ENCODE measurements at regions not wholly inside any gene's neighbourhood (a gene's known extent, or its start where the extent isn't known, plus 50 kb on each side); places are given as distances from the start of the nearest gene placed in this dataset.
"Not testable (repeated sequence)": the region's sequence is repeated elsewhere in the genome, so short reads cannot be mapped to it uniquely, and the experiment has no call there.

DNA sequence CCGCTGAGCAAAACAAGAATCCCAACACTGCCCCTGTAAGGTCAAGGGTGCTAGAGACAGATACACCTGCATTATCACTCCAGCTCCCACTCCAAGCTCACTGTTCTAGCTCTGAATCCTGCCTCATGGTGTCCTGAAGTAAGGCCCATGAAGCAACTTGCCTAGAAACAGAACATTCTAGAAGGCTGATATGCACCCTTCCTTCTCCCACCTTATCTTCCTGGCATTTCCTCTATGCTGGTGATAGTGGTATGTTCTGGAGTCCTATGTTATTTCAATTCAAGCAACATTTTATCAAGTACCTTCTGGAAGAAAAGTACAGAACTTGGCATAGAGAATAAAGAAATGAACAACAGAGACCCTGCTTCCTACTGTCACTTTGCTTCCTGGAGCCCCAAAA is 317.1 kb upstream of the KAZN start:
- no peak overlapping the region for H3K4me3 ChIP-seq (ENCODE audit: control insufficient read depth, low read depth, low read length)
- TF ChIP-seq, protein P1, sequence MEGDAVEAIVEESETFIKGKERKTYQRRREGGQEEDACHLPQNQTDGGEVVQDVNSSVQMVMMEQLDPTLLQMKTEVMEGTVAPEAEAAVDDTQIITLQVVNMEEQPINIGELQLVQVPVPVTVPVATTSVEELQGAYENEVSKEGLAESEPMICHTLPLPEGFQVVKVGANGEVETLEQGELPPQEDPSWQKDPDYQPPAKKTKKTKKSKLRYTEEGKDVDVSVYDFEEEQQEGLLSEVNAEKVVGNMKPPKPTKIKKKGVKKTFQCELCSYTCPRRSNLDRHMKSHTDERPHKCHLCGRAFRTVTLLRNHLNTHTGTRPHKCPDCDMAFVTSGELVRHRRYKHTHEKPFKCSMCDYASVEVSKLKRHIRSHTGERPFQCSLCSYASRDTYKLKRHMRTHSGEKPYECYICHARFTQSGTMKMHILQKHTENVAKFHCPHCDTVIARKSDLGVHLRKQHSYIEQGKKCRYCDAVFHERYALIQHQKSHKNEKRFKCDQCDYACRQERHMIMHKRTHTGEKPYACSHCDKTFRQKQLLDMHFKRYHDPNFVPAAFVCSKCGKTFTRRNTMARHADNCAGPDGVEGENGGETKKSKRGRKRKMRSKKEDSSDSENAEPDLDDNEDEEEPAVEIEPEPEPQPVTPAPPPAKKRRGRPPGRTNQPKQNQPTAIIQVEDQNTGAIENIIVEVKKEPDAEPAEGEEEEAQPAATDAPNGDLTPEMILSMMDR (conservative IDR thresholded peaks at IDR 0.05; ENCODE audit: control insufficient read depth, insufficient read depth, low read depth, low read length) = no peak
- DNase-seq (ENCODE audit: low read depth) = no peak

DNA sequence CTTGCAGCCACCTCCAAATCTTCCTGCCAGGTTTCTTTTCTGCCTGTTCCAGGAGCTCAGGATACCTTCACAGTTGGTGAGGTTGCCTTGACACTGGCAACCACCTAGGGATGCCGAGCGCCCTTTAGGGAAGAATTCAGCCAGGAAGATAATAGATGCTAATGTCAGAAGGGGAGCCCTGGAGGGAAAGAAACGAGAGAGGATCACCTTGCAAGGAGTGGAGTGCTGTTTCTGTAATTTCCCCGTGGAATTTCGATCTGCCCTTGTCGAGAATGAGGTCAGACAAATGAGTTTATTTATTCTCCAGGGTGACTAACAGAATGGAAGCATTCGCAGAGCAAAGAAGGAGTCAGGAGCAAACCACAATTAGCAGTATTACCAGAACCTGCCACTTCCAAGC is 315.8 kb upstream of the KAZN start:
- peak; percentile 5 for DNase-seq (ENCODE audit: low read depth)
- TF ChIP-seq, protein P1 (conservative IDR thresholded peaks at IDR 0.05; ENCODE audit: control insufficient read depth, insufficient read depth, low read depth, low read length) = no peak
- H3K4me3 ChIP-seq (ENCODE audit: control insufficient read depth, low read depth, low read length) = no peak overlapping the region

DNA sequence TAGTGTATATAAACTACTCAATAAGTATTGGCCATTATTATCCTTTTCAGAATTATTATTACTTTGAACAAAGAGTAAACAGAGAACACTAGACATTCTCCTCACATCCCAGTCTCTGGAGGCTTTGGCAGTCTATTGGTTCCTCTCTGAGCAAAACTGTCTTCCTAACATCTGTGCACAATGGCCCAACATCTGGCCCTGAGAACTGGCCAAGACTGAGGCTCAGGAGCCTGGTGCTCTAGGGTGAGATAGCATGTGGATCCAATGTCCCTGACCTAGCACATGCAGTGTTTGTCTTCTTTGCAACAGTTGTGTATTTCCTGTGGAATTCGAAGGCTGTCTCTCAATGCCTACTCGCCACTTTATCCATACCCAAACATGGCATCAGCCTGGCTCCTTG is 313.2 kb upstream of the KAZN start:
- H3K4me3 ChIP-seq (ENCODE audit: control insufficient read depth, low read depth, low read length) = no peak overlapping the region
- TF ChIP-seq, protein P1 (conservative IDR thresholded peaks at IDR 0.05; ENCODE audit: control insufficient read depth, insufficient read depth, low read depth, low read length) = no peak

DNA sequence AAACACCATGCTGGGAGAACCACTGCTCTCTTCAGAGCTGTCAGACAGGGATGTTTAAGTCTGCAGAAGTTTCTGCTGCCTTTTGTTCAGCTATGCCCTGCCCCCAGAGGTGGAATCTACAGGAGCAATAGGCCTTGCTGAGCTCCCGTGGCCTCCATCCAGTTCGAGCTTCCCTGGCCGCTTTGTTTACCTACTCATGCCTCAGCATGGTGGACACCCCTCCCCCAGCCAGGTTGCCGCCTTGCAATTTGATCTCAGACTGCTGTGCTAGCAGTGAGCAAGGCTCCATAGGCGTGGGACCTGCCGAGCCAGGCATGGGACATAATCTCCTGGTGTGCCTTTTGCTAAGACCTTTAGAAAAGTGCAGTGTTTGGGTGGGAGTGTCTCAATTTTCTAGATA is 307.3 kb upstream of the KAZN start:
- H3K4me3 ChIP-seq (ENCODE audit: control insufficient read depth, low read depth, low read length); DNase-seq (ENCODE audit: low read depth): not testable (repeated sequence)

More for the DNA sequence above, 313.2 kb upstream of the KAZN start:
- no peak for DNase-seq (ENCODE audit: low read depth)

DNA sequence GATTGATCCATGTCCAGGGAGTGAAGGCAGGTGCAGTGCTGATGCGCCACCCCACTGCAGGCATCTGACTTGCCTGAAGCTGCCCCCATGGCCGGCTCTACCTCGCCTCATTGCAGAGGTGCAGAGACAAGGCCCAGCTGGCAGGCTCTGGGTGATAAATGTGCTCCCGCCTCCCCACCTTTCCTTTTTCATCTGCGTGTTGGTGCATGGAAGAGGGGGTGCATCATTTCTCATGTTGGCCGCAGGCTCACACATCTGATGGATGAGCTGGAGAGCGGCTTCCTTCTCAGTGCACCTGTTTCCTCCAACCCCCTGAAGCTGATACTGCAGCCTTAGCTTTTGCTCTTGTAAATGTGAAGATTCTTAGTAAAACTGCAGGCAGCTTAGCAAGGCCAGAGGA is 306.0 kb upstream of the KAZN start:
- DNase-seq (ENCODE audit: low read depth) = no peak
- H3K4me3 ChIP-seq (ENCODE audit: control insufficient read depth, low read depth, low read length) = no peak overlapping the region
- TF ChIP-seq, protein P1 (conservative IDR thresholded peaks at IDR 0.05; ENCODE audit: control insufficient read depth, insufficient read depth, low read depth, low read length) = no peak

DNA sequence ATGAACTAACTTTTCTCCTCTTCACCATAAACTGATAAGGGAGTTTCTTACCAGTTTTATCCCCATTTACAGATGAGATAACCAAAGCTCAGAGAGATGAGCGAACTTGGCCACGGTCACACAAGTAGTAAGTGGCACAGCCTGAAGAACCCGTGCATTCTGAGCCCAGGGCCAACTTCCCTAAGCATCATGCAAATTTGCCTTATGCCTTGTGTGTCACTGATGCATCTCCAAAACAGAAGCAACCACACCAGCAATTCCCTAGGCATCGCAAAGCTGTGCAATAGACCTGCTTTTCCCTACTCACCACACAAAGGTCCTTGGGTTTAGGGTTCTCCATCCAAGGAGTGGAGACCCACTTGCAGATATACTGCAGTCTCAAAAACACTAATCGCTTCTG is 304.5 kb upstream of the KAZN start:
- H3K4me3 ChIP-seq (ENCODE audit: control insufficient read depth, low read depth, low read length) = no peak overlapping the region
- TF ChIP-seq, protein P1 (conservative IDR thresholded peaks at IDR 0.05; ENCODE audit: control insufficient read depth, insufficient read depth, low read depth, low read length) = no peak
- no peak for DNase-seq (ENCODE audit: low read depth)

DNA sequence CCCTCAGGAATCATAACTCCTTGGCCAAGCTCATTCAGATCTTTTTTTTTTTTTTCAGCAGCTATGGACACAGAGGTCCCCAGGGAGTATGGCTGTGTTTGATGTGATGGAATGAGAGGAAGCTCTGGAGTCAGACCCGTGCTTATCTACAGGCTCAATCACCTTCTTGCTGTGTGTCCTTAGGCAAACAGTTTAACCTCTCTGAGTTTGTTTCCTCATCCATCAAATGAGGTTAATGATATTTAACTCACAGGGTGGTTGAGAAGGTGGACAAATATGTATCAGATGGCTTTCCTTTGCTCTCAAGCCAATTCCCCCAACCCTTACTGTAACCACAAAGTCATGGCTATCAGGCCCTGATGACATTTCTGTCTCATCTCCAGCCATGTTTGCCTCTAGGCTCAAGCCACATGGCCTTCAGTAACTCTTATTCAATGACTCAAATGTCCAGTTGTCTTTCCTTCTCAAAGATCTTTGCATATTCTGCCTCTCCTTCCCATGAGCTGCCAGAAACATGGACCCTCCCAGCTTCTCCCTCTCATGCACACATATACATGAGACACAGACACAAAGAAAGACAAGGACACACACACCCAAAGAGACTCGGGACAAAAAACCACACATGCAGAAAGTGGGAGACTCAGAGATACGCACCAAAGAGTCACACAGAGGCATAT is 303.5 kb upstream of the KAZN start:
- DNase-seq (ENCODE audit: low read depth) = no peak
- TF ChIP-seq, protein P1 (conservative IDR thresholded peaks at IDR 0.05; ENCODE audit: control insufficient read depth, insufficient read depth, low read depth, low read length) = no peak
- H3K4me3 ChIP-seq (ENCODE audit: control insufficient read depth, low read depth, low read length) = no peak overlapping the region
